AG04450 (cell line): ENCODE measurements at regions not wholly inside any gene's neighbourhood (a gene's known extent, or its start where the extent isn't known, plus 50 kb on each side); places are given as distances from the start of the nearest gene placed in this dataset.

ENCODE experiments used
- CTCF ChIA-PET: fragments of 300-600, 350-600 bp; formaldehyde crosslinking; extraction: SDS; loops from one replicate; lab custom pipeline; 2022; ENCODE audit warnings: antibody characterized with exemption, inconsistent platforms; lab: Charles Lee
- POLR2A ChIA-PET: fragments of 350-600 bp; formaldehyde crosslinking; extraction: SDS; loops from one replicate; lab custom pipeline; 2021; ENCODE audit warnings: antibody characterized with exemption, inconsistent platforms; lab: Yijun Ruan, JAX
- DNase-seq: peaks from one replicate; pipeline ENCODE4 v3.0.0-alpha.2; 2011; ENCODE audit warnings: low read depth, low spot score
- H3K27ac ChIP-seq: one replicate; pipeline ENCODE4 v1.5.1; 2012; ENCODE audit warnings: low read depth, low read length, control low read depth
- H3K27me3 ChIP-seq: one replicate; pipeline ENCODE4 v1.6.0; 2012; ENCODE audit warnings: low read length; ENCODE audit not compliant: control insufficient read depth, insufficient read depth
- H3K4me3 ChIP-seq: 2 replicates; pipeline ENCODE4 v1.5.1; 2011; ENCODE audit warnings: mild to moderate bottlenecking, low read depth, low read length, control low read depth
- H3K9me3 ChIP-seq: 2 replicates; pipeline ENCODE4 v1.5.1; 2012; ENCODE audit warnings: low read length; ENCODE audit not compliant: control insufficient read depth, insufficient read depth
- TF ChIP-seq, protein P1 (sequence below): IDR thresholded peaks from 2 replicates; pipeline ENCODE4 v1.5.1; 2011; ENCODE audit warnings: low read depth, low read length, control low read depth, inconsistent platforms

- H3K27me3 ChIP-seq: no peaks in the 10 kb centered on the region
- TF ChIP-seq, protein P1, sequence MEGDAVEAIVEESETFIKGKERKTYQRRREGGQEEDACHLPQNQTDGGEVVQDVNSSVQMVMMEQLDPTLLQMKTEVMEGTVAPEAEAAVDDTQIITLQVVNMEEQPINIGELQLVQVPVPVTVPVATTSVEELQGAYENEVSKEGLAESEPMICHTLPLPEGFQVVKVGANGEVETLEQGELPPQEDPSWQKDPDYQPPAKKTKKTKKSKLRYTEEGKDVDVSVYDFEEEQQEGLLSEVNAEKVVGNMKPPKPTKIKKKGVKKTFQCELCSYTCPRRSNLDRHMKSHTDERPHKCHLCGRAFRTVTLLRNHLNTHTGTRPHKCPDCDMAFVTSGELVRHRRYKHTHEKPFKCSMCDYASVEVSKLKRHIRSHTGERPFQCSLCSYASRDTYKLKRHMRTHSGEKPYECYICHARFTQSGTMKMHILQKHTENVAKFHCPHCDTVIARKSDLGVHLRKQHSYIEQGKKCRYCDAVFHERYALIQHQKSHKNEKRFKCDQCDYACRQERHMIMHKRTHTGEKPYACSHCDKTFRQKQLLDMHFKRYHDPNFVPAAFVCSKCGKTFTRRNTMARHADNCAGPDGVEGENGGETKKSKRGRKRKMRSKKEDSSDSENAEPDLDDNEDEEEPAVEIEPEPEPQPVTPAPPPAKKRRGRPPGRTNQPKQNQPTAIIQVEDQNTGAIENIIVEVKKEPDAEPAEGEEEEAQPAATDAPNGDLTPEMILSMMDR: no peak
- DNase-seq: no peak
- POLR2A ChIA-PET: no interaction called here
- H3K27ac ChIP-seq: no peak overlapping the region
- H3K9me3 ChIP-seq: no peaks in the 10 kb centered on the region
- CTCF ChIA-PET: no interaction called here
- no peak overlapping the region for H3K4me3 ChIP-seq
Measured at GRCh38 chr6:160891690-160892089, 99.9 kb upstream of the MAP3K4 start.

GRCh38 chr6:160895562-160895961, 96.0 kb upstream of the MAP3K4 start:
- H3K27ac ChIP-seq: no peak overlapping the region
- no peak overlapping the region for H3K4me3 ChIP-seq
- no peak for DNase-seq
- TF ChIP-seq, protein P1: no peak
- H3K27me3 ChIP-seq: no peaks in the 10 kb centered on the region
- ChIA-PET POLR2A (no interaction called here), CTCF (interaction anchor here (1.0 kb wide), 1 partner anchor 480 kb away, joined by 3 read pairs; no protein-coding TSS in a partner anchor)
- no peaks in the 10 kb centered on the region for H3K9me3 ChIP-seq

DNA sequence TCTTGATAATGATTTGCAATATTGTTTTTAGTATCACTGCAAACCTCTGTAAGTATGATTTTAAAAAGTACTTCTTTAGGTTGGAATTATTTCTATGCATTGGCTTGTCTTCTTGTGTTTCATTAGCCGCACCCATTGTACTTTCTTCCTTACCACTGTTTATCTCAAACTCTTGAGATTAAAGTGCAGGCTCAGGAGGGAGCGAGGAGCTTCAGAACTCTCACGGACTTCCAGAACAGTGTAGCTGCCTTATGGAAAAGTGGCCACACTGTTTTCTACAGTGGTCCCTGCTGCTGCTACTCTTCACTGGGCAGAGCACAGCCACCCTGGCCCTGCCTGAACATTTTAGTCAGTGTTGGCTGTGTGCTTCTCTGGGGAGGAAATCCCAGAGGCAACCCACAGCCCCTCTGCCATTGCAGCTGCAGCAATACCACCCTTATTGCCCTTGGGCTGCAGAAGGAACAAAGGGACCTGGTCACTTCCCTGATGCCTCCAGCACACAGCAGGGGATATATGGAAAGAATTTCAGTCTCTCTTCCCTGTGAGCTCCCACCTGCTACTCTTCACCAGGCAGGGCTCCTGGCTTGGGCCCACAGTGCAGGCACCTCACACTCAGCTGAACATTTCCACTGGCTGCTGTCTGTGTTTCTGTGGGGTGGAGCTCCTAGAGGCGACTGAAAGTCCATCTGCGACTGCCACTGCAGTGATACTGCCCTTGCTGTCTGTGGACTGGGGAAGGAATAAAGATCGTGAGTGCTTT, 91.7 kb upstream of the MAP3K4 start:
- H3K4me3 ChIP-seq: no peak overlapping the region
- no peak overlapping the region for H3K27ac ChIP-seq
- no peaks in the 10 kb centered on the region for H3K9me3 ChIP-seq
- no peaks in the 10 kb centered on the region for H3K27me3 ChIP-seq
- POLR2A ChIA-PET: no interaction called here
- TF ChIP-seq, protein P1: no peak
- CTCF ChIA-PET: no interaction called here
- no peak for DNase-seq

DNA sequence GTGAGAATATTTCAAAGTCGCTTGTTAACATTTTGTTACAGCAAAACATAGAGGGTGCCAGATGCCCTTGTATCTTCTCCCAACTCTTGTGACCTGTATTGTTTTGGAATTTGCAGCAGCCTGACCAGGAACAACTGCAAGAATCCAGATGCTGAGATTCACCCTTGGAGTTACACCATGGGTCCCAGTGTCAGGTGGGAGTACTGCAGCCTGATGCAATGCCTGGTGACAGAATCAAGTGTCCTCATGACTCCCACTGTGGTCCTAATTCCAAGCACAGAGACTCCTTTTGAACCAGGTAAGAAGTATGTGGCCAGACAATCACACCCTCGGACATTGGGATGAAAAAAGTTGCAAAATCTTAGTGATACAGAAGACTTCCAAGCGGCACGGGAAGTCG, 79.6 kb upstream of the MAP3K4 start:
- CTCF ChIA-PET: no interaction called here
- TF ChIP-seq, protein P1: no peak
- no peak for DNase-seq
- POLR2A ChIA-PET: no interaction called here
- no peak overlapping the region for H3K4me3 ChIP-seq
- H3K27ac ChIP-seq: no peak overlapping the region
- H3K27me3 ChIP-seq: no peaks in the 10 kb centered on the region
- H3K9me3 ChIP-seq: no peaks in the 10 kb centered on the region

GRCh38 chr6:160912411-160912810, 79.2 kb upstream of the MAP3K4 start:
- Histone ChIP-seq H3K9me3 (no peaks in the 10 kb centered on the region), H3K27me3 (no peaks in the 10 kb centered on the region), H3K4me3 (no peak overlapping the region), H3K27ac (no peak overlapping the region)
- POLR2A ChIA-PET: no interaction called here
- CTCF ChIA-PET: no interaction called here
- TF ChIP-seq, protein P1: no peak
- DNase-seq: no peak
